ENCODE measurements at regions not wholly inside any gene's neighbourhood (a gene's known extent, or its start where the extent isn't known, plus 50 kb on each side); places are given as distances from the start of the nearest gene placed in this dataset.
"Not testable (repeated sequence)": the region's sequence is repeated elsewhere in the genome, so short reads cannot be mapped to it uniquely, and the experiment has no call there.

DNA sequence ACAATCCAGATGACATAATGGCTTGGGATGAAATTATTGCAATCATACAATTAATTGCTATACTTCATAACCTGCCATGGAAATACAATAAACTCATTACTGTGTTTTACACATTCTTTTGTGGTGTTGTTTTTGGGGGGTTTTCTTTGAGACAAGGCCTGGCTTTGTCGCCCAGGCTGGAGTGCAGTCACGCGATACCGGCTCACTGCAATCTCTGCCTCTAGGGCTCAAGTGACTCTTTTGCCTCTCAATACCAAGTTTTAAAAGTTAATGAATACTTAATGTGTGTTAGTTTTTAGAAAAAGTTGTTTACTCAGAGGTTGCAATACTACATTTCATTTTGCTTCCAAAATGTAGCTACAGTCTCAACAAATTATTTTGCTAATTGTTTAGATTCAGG lies 598.4 kb downstream of the CHSY3 start:
- H3K27ac ChIP-seq (replicated peaks; ENCODE audit: low read length), result no peak overlapping the region
- H3K9ac ChIP-seq (ENCODE audit: low read depth, low read length, poor library complexity), result no peak overlapping the region
- H2BK12ac ChIP-seq (ENCODE audit: low read length), result no peak overlapping the region
- no peak overlapping the region for H4K8ac ChIP-seq (ENCODE audit: low read depth, low read length)
- H4K91ac ChIP-seq (ENCODE audit: low read depth, low read length, poor library complexity), result no peak overlapping the region
- H3K4ac ChIP-seq (ENCODE audit: low read length), result no peak overlapping the region
- H3K23ac ChIP-seq (ENCODE audit: low read depth, low read length, poor library complexity), result no peak overlapping the region
- no peak overlapping the region for H2AK5ac ChIP-seq (ENCODE audit: low read depth, low read length)
- H3K4me3 ChIP-seq (ENCODE audit: low read length in 2 of 2), result no peak overlapping the region
- H3K79me1 ChIP-seq (ENCODE audit: low read depth, low read length), result no peaks in the 10 kb centered on the region
- no peak overlapping the region for H3K14ac ChIP-seq (ENCODE audit: low read length)
- no peak overlapping the region for H2BK15ac ChIP-seq (ENCODE audit: low read length)
- no peak overlapping the region for H3K4me2 ChIP-seq (ENCODE audit: insufficient read depth, low read length, poor library complexity, severe bottlenecking)
- H2AFZ ChIP-seq (ENCODE audit: low read length), result no peak overlapping the region
- H3K36me3 ChIP-seq (replicated peaks in 1 of 2; ENCODE audit: control insufficient read depth in 2 of 2, insufficient read depth in 2 of 2, low read length in 2 of 2), result no peaks in the 10 kb centered on the region
- H3K27me3 ChIP-seq (ENCODE audit: control insufficient read depth in 3 of 3, insufficient read depth in 3 of 3, low read depth in 1 of 3, low read length in 3 of 3), result no peaks in the 10 kb centered on the region
- no peak overlapping the region for H3K18ac ChIP-seq (ENCODE audit: low read length)
- no peaks in the 10 kb centered on the region for H3K9me3 ChIP-seq (replicated peaks in 1 of 2; ENCODE audit: control insufficient read depth in 2 of 2, insufficient read depth in 1 of 2, low read depth in 1 of 2, low read length in 2 of 2)
- DNase-seq (ENCODE audit: low spot score), result no peak
- no CpG with 5 or more reads among the region's 4 CpGs for WGBS, 2 donors (ENCODE audit: extremely low coverage in 2 of 2, insufficient read length in 2 of 2, insufficient replicate concordance in 1 of 2)
- H3K4me1 ChIP-seq (ENCODE audit: control insufficient read depth in 2 of 2, insufficient read depth in 1 of 2, low read depth in 1 of 2, low read length in 2 of 2), result no peaks in the 10 kb centered on the region
- no peak overlapping the region for H2BK120ac ChIP-seq (ENCODE audit: low read depth, low read length)
- H2BK5ac ChIP-seq (ENCODE audit: low read length), result no peak overlapping the region

GRCh38 chr5:130501151-130501865 lies 597.0 kb downstream of the CHSY3 start:
- Histone ChIP-seq H3K9me3 (replicated peaks in 1 of 2; ENCODE audit: control insufficient read depth in 2 of 2, insufficient read depth in 1 of 2, low read depth in 1 of 2, low read length in 2 of 2) (no peaks in the 10 kb centered on the region), H2BK120ac (ENCODE audit: low read depth, low read length) (no peak overlapping the region), H3K4ac (ENCODE audit: low read length) (no peak overlapping the region), H3K9ac (ENCODE audit: low read depth, low read length, poor library complexity) (no peak overlapping the region), H3K27ac (replicated peaks; ENCODE audit: low read length) (no peak overlapping the region), H3K4me2 (ENCODE audit: insufficient read depth, low read length, poor library complexity, severe bottlenecking) (no peak overlapping the region), H4K91ac (ENCODE audit: low read depth, low read length, poor library complexity) (no peak overlapping the region), H3K36me3 (replicated peaks in 1 of 2; ENCODE audit: control insufficient read depth in 2 of 2, insufficient read depth in 2 of 2, low read length in 2 of 2) (no peaks in the 10 kb centered on the region), H4K8ac (ENCODE audit: low read depth, low read length) (no peak overlapping the region), H2BK12ac (ENCODE audit: low read length) (no peak overlapping the region), H3K23ac (ENCODE audit: low read depth, low read length, poor library complexity) (no peak overlapping the region), H3K79me1 (ENCODE audit: low read depth, low read length) (no peaks in the 10 kb centered on the region), H3K14ac (ENCODE audit: low read length) (no peak overlapping the region), H3K18ac (ENCODE audit: low read length) (no peak overlapping the region), H3K4me3 (ENCODE audit: low read length in 2 of 2) (no peak overlapping the region), H2BK15ac (ENCODE audit: low read length) (no peak overlapping the region), H3K4me1 (ENCODE audit: control insufficient read depth in 2 of 2, insufficient read depth in 1 of 2, low read depth in 1 of 2, low read length in 2 of 2) (no peaks in the 10 kb centered on the region), H2AK5ac (ENCODE audit: low read depth, low read length) (no peak overlapping the region), H2AFZ (ENCODE audit: low read length) (no peak overlapping the region), H3K27me3 (ENCODE audit: control insufficient read depth in 3 of 3, insufficient read depth in 3 of 3, low read depth in 1 of 3, low read length in 3 of 3) (no peaks in the 10 kb centered on the region), H2BK5ac (ENCODE audit: low read length) (no peak overlapping the region)
- DNase-seq (ENCODE audit: low spot score), result no peak
- WGBS, 2 donors (ENCODE audit: extremely low coverage in 2 of 2, insufficient read length in 2 of 2, insufficient replicate concordance in 1 of 2), result no CpG with 5 or more reads among the region's 3 CpGs

DNA sequence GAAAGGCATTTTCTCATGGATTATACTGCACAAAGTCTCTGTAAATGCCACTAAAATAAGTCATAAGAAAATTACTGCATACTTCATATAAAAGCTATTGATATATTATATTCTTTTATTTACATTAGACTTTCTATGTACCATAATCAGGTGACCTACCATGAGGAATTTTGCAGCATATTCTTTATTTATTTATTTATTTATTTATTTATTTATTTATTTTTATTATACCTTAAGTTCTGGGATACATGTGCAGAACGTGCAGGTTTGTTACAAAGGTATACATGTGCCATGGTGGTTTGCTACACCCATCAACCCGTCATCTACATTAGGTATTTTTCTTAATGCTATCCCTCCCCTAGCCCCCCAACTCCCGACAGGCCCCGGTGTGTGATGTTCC lies 596.2 kb downstream of the CHSY3 start:
- not testable (repeated sequence) for H2BK120ac ChIP-seq (ENCODE audit: low read depth, low read length); H2BK5ac ChIP-seq (ENCODE audit: low read length); H3K27me3 ChIP-seq (ENCODE audit: control insufficient read depth in 3 of 3, insufficient read depth in 3 of 3, low read depth in 1 of 3, low read length in 3 of 3); H3K36me3 ChIP-seq (replicated peaks in 1 of 2; ENCODE audit: control insufficient read depth in 2 of 2, insufficient read depth in 2 of 2, low read length in 2 of 2); H2AK5ac ChIP-seq (ENCODE audit: low read depth, low read length); H3K4ac ChIP-seq (ENCODE audit: low read length); H3K27ac ChIP-seq (replicated peaks; ENCODE audit: low read length); H3K4me2 ChIP-seq (ENCODE audit: insufficient read depth, low read length, poor library complexity, severe bottlenecking); H3K9me3 ChIP-seq (replicated peaks in 1 of 2; ENCODE audit: control insufficient read depth in 2 of 2, insufficient read depth in 1 of 2, low read depth in 1 of 2, low read length in 2 of 2); H3K18ac ChIP-seq (ENCODE audit: low read length); H3K14ac ChIP-seq (ENCODE audit: low read length); H4K8ac ChIP-seq (ENCODE audit: low read depth, low read length); H3K4me1 ChIP-seq (ENCODE audit: control insufficient read depth in 2 of 2, insufficient read depth in 1 of 2, low read depth in 1 of 2, low read length in 2 of 2); H3K23ac ChIP-seq (ENCODE audit: low read depth, low read length, poor library complexity); H2BK15ac ChIP-seq (ENCODE audit: low read length); H2AFZ ChIP-seq (ENCODE audit: low read length); H2BK12ac ChIP-seq (ENCODE audit: low read length); DNase-seq (ENCODE audit: low spot score); H3K9ac ChIP-seq (ENCODE audit: low read depth, low read length, poor library complexity); H4K91ac ChIP-seq (ENCODE audit: low read depth, low read length, poor library complexity); H3K79me1 ChIP-seq (ENCODE audit: low read depth, low read length); H3K4me3 ChIP-seq (ENCODE audit: low read length in 2 of 2)
- no CpG with 5 or more reads among the region's 4 CpGs for WGBS, 2 donors (ENCODE audit: extremely low coverage in 2 of 2, insufficient read length in 2 of 2, insufficient replicate concordance in 1 of 2)

- Histone ChIP-seq H3K27me3 (ENCODE audit: control insufficient read depth in 3 of 3, insufficient read depth in 3 of 3, low read depth in 1 of 3, low read length in 3 of 3) (no peaks in the 10 kb centered on the region), H2AFZ (ENCODE audit: low read length) (no peak overlapping the region), H3K14ac (ENCODE audit: low read length) (no peak overlapping the region), H4K8ac (ENCODE audit: low read depth, low read length) (no peak overlapping the region), H2BK15ac (ENCODE audit: low read length) (no peak overlapping the region), H2BK120ac (ENCODE audit: low read depth, low read length) (no peak overlapping the region), H3K79me1 (ENCODE audit: low read depth, low read length) (no peaks in the 10 kb centered on the region), H3K4me2 (ENCODE audit: insufficient read depth, low read length, poor library complexity, severe bottlenecking) (no peak overlapping the region), H3K18ac (ENCODE audit: low read length) (no peak overlapping the region), H4K91ac (ENCODE audit: low read depth, low read length, poor library complexity) (no peak overlapping the region), H3K4ac (ENCODE audit: low read length) (no peak overlapping the region), H3K9me3 (replicated peaks in 1 of 2; ENCODE audit: control insufficient read depth in 2 of 2, insufficient read depth in 1 of 2, low read depth in 1 of 2, low read length in 2 of 2) (no peaks in the 10 kb centered on the region), H2BK5ac (ENCODE audit: low read length) (no peak overlapping the region), H2BK12ac (ENCODE audit: low read length) (no peak overlapping the region), H3K4me1 (ENCODE audit: control insufficient read depth in 2 of 2, insufficient read depth in 1 of 2, low read depth in 1 of 2, low read length in 2 of 2) (no peaks in the 10 kb centered on the region), H3K9ac (ENCODE audit: low read depth, low read length, poor library complexity) (no peak overlapping the region), H3K4me3 (ENCODE audit: low read length in 2 of 2) (no peak overlapping the region), H3K23ac (ENCODE audit: low read depth, low read length, poor library complexity) (no peak overlapping the region), H3K36me3 (replicated peaks in 1 of 2; ENCODE audit: control insufficient read depth in 2 of 2, insufficient read depth in 2 of 2, low read length in 2 of 2) (no peaks in the 10 kb centered on the region), H2AK5ac (ENCODE audit: low read depth, low read length) (no peak overlapping the region), H3K27ac (replicated peaks; ENCODE audit: low read length) (no peak overlapping the region)
- no peak for DNase-seq (ENCODE audit: low spot score)
- WGBS, 2 donors (ENCODE audit: extremely low coverage in 2 of 2, insufficient read length in 2 of 2, insufficient replicate concordance in 1 of 2), result no CpG with 5 or more reads among the region's 1 CpG
These were observed 592.0 kb downstream of the CHSY3 start for GRCh38 chr5:130496215-130496614.

Data from neuronal stem cell (in vitro differentiated cells).